ENCODE measurements at regions not wholly inside any gene's neighbourhood (a gene's known extent, or its start where the extent isn't known, plus 50 kb on each side); places are given as distances from the start of the nearest gene placed in this dataset.
"Not testable (repeated sequence)": the region's sequence is repeated elsewhere in the genome, so short reads cannot be mapped to it uniquely, and the experiment has no call there.

- H3K36me3 Mint-ChIP-seq: no peaks in the 10 kb centered on the region
- no peaks in the 10 kb centered on the region for H3K9me3 Mint-ChIP-seq
- H3K27ac Mint-ChIP-seq: no peak overlapping the region
- peaks cover 35% of the 10 kb centered on the region for H3K27me3 Mint-ChIP-seq
- H3K4me1 Mint-ChIP-seq: peaks cover 0 to 6% (median 4%) of the 10 kb centered on the region in 3 donors
- H3K4me3 Mint-ChIP-seq: no peak overlapping the region
Observed at GRCh38 chr4:53907772-53908171, 156.6 kb downstream of the CHIC2 start.

DNA sequence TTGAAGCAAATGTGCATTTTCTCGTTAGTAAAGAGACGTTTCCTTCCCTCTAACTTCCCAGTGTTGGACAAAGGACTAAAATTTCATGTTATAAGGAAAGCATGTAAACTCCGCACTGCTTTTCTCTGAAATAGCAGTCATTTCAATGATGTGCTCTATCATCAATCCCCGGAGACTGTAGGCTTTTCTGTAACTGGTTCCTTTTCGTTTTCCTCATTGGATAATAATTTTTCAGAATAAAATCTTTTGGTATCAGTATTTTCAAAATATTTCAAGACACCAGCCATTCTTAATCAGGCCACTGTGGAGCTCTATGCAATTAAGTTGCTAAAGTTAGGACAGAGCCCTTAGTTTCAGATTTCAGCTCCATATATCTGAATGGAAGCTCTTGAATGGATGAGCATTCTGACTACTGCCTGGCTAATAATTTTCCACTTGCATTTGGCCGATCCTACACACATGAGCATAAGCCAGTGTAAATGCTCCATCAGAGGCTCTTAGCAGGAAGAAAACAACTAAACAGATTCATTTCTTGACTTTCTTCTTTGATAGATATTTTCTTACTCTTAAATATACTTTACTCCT is 157.7 kb downstream of the CHIC2 start:
- no peaks in the 10 kb centered on the region for H3K9me3 Mint-ChIP-seq
- no peak overlapping the region for H3K27ac Mint-ChIP-seq
- no peaks in the 10 kb centered on the region for H3K36me3 Mint-ChIP-seq
- H3K4me3 Mint-ChIP-seq: peak overlapping the region in 2 of 4 donors; percentile 3 to 80
- peaks cover 36% of the 10 kb centered on the region for H3K27me3 Mint-ChIP-seq
- H3K4me1 Mint-ChIP-seq: peaks cover 0 to 6% (median 4%) of the 10 kb centered on the region in 3 donors

DNA sequence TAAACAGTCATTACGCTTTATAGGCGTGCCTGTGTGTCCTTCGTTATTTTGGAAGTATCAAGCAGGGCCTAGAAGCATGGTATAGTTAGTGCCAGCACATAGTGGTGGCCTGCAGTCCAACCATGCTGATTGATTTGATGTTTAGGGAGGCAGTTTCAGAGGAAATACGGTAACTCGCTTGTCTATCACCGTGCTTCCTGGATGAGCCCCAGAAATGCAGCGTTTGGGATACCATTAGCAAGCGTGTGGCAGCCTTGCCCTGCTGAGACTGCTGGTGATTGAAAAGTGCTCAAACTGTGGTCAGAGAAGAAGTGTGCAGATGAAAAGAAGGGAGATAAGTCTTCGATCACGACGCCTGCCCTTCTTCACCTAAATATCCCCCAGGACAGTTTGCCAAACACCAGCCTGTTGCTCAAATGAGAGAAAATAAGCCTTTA is 158.4 kb downstream of the CHIC2 start:
- Mint-ChIP-seq H3K27me3 (peaks cover 36% of the 10 kb centered on the region), H3K36me3 (no peaks in the 10 kb centered on the region), H3K27ac (no peak overlapping the region), H3K9me3 (no peaks in the 10 kb centered on the region), H3K4me1 (peaks cover 0 to 6% (median 4%) of the 10 kb centered on the region in 3 donors), H3K4me3 (peak overlapping the region in 3 of 4 donors; percentile 9 to 80 (median 80))

- no peaks in the 10 kb centered on the region for H3K9me3 Mint-ChIP-seq
- H3K36me3 Mint-ChIP-seq: no peaks in the 10 kb centered on the region
- peaks cover 0 to 6% (median 4%) of the 10 kb centered on the region in 3 donors for H3K4me1 Mint-ChIP-seq
- no peak overlapping the region for H3K27ac Mint-ChIP-seq
- peaks cover 36% of the 10 kb centered on the region for H3K27me3 Mint-ChIP-seq
- H3K4me3 Mint-ChIP-seq: no peak overlapping the region
Observed at GRCh38 chr4:53905276-53905940, 159.0 kb downstream of the CHIC2 start.

GRCh38 chr4:53902786-53903185 is 161.6 kb downstream of the CHIC2 start:
- H3K4me3 Mint-ChIP-seq: no peak overlapping the region
- peaks cover 31% of the 10 kb centered on the region for H3K27me3 Mint-ChIP-seq
- H3K27ac Mint-ChIP-seq: no peak overlapping the region
- H3K36me3 Mint-ChIP-seq: no peaks in the 10 kb centered on the region
- H3K9me3 Mint-ChIP-seq: no peaks in the 10 kb centered on the region
- H3K4me1 Mint-ChIP-seq: peaks cover 0 to 4% (median 2%) of the 10 kb centered on the region in 3 donors

- peaks cover 2% of the 10 kb centered on the region for H3K36me3 Mint-ChIP-seq
- no peaks in the 10 kb centered on the region for H3K4me1 Mint-ChIP-seq
- H3K4me3 Mint-ChIP-seq: no peak overlapping the region
- H3K27ac Mint-ChIP-seq: no peak overlapping the region
- peaks cover 15% of the 10 kb centered on the region for H3K27me3 Mint-ChIP-seq
- H3K9me3 Mint-ChIP-seq: peaks cover 0 to 1% (median 0%) of the 10 kb centered on the region in 3 donors
Observed at GRCh38 chr4:53900271-53900649, 164.1 kb downstream of the CHIC2 start.

GRCh38 chr4:53899586-53900270 is 164.7 kb downstream of the CHIC2 start:
- Mint-ChIP-seq H3K27ac (no peak overlapping the region), H3K4me3 (no peak overlapping the region), H3K36me3 (peaks cover 2% of the 10 kb centered on the region), H3K9me3 (peaks cover 0 to 1% (median 0%) of the 10 kb centered on the region in 3 donors), H3K27me3 (peaks cover 13% of the 10 kb centered on the region), H3K4me1 (no peaks in the 10 kb centered on the region)

GRCh38 chr4:53895137-53895536 is 169.3 kb downstream of the CHIC2 start:
- peaks cover 4% of the 10 kb centered on the region for H3K27me3 Mint-ChIP-seq
- peaks cover 2% of the 10 kb centered on the region for H3K36me3 Mint-ChIP-seq
- H3K27ac Mint-ChIP-seq: no peak overlapping the region
- no peak overlapping the region for H3K4me3 Mint-ChIP-seq
- H3K4me1 Mint-ChIP-seq: no peaks in the 10 kb centered on the region
- H3K9me3 Mint-ChIP-seq: peaks cover 0 to 1% (median 0%) of the 10 kb centered on the region in 3 donors

DNA sequence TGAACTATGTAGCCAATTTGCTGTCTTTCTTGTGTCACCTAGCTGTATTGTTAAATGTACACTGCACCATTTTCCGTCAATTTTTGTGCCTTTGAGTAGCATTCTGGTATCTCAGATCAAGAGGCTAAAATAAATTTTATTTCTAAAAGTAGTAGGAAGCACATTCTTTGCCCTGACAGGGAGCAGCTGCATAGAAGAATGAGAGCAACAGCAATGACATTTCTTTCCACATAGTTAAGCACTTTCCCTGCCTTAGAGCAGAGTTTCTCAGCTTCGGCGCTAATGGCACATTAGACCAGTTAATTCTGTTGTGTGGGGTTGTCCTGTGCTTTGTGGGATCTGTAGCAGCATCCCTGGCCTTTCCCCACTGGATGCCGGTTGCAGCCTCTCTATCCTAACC is 173.9 kb downstream of the CHIC2 start:
- no peaks in the 10 kb centered on the region for H3K27me3 Mint-ChIP-seq
- peaks cover 0 to 2% (median 0%) of the 10 kb centered on the region in 3 donors for H3K4me1 Mint-ChIP-seq
- no peak overlapping the region for H3K4me3 Mint-ChIP-seq
- no peaks in the 10 kb centered on the region for H3K9me3 Mint-ChIP-seq
- no peaks in the 10 kb centered on the region for H3K36me3 Mint-ChIP-seq
- H3K27ac Mint-ChIP-seq: no peak overlapping the region

GRCh38 chr4:53889326-53890055 is 174.9 kb downstream of the CHIC2 start:
- no peaks in the 10 kb centered on the region for H3K9me3 Mint-ChIP-seq
- peak overlapping the region in 1 of 3 donors; percentile 68 for H3K27ac Mint-ChIP-seq
- no peak overlapping the region for H3K4me3 Mint-ChIP-seq
- peaks cover 0 to 2% (median 0%) of the 10 kb centered on the region in 3 donors for H3K4me1 Mint-ChIP-seq
- H3K27me3 Mint-ChIP-seq: no peaks in the 10 kb centered on the region
- H3K36me3 Mint-ChIP-seq: no peaks in the 10 kb centered on the region

GRCh38 chr4:53886090-53886489 is 178.3 kb downstream of the CHIC2 start:
- no peak overlapping the region for H3K4me3 Mint-ChIP-seq
- no peaks in the 10 kb centered on the region for H3K27me3 Mint-ChIP-seq
- H3K9me3 Mint-ChIP-seq: peaks cover 0 to 4% (median 2%) of the 10 kb centered on the region in 3 donors
- H3K27ac Mint-ChIP-seq: no peak overlapping the region
- no peaks in the 10 kb centered on the region for H3K36me3 Mint-ChIP-seq
- H3K4me1 Mint-ChIP-seq: peaks cover 0 to 2% (median 0%) of the 10 kb centered on the region in 3 donors

DNA sequence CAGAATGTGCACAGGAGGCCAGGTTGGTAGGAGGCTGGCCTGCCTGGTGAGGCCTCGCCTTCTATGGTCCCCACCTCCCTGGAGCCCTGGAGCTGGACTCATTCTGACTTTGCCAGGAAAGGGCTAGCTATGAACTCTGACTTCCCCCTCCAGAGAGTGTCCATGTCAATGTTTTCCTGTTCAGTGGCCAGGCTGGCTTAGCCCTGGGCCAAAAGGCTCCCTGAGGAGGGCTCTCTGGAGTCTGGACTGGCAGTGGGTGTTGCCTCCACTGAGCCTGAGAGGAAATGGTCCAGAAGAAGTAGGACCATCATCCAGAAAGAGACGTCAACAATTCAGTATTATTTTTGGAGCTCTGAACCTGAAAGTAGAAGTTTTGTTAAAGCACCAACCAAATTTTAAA is 178.7 kb downstream of the CHIC2 start:
- H3K4me3 Mint-ChIP-seq: no peak overlapping the region
- H3K9me3 Mint-ChIP-seq: peaks cover 0 to 4% (median 2%) of the 10 kb centered on the region in 3 donors
- no peaks in the 10 kb centered on the region for H3K27me3 Mint-ChIP-seq
- peaks cover 0 to 2% (median 0%) of the 10 kb centered on the region in 3 donors for H3K4me1 Mint-ChIP-seq
- H3K36me3 Mint-ChIP-seq: no peaks in the 10 kb centered on the region
- no peak overlapping the region for H3K27ac Mint-ChIP-seq

DNA sequence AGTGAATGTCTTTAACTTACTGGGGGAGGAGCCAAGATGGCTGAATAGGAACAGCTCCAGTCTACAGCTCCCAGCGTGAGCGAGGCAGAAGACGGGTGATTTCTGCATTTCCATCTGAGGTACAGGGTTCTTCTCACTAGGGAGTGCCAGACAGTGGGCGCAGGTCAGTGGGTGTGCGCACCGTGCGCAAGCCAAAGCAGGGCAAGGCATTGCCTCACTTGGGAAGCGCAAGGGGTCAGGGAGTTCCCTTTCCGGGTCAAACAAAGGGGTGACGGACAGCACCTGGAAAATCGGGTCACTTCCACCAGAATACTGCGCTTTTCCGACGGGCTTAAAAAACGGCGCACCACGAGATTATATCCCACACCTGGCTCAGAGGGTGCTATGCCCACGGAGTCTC is 187.3 kb downstream of the CHIC2 start:
- not testable (repeated sequence) for H3K4me3 Mint-ChIP-seq, H3K9me3 Mint-ChIP-seq, H3K27ac Mint-ChIP-seq, H3K36me3 Mint-ChIP-seq, H3K4me1 Mint-ChIP-seq
- peaks cover 12% of the 10 kb centered on the region for H3K27me3 Mint-ChIP-seq

GRCh38 chr4:53866055-53866454 is 198.3 kb downstream of the CHIC2 start:
- Mint-ChIP-seq H3K4me1 (no peaks in the 10 kb centered on the region), H3K27me3 (peaks cover 4% of the 10 kb centered on the region), H3K4me3 (no peak overlapping the region), H3K36me3 (no peaks in the 10 kb centered on the region), H3K9me3 (peaks cover 0 to 2% (median 0%) of the 10 kb centered on the region in 3 donors), H3K27ac (no peak overlapping the region)

DNA sequence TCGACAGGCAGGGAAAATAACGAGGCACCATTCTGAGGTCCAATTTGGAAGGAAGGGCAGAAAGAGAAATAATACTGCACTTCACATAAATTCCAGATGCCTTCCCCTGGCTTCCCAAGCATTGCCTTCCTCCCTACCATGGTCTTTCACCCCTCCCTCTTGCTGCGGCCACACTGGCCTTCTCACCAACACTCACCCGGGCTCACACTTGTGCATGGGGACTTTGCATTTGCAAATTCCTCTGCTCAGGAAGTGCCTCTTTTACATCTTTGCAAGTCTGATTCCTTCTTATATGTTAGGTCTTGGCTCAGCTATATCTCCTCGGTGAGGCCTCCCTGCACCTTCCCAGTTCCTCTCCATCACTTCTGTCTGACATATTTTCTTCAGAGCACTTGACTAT is 199.4 kb downstream of the CHIC2 start:
- Mint-ChIP-seq H3K36me3 (no peaks in the 10 kb centered on the region), H3K27ac (no peak overlapping the region), H3K9me3 (peaks cover 0 to under 1% (median 0%) of the 10 kb centered on the region in 3 donors), H3K27me3 (no peaks in the 10 kb centered on the region), H3K4me3 (no peak overlapping the region), H3K4me1 (no peaks in the 10 kb centered on the region)
